ENCODE measurements at regions not wholly inside any gene's neighbourhood (a gene's known extent, or its start where the extent isn't known, plus 50 kb on each side); places are given as distances from the start of the nearest gene placed in this dataset.
A peak's percentile ranks its signal among the peaks of the same experiment; 100 is the strongest.

DNA sequence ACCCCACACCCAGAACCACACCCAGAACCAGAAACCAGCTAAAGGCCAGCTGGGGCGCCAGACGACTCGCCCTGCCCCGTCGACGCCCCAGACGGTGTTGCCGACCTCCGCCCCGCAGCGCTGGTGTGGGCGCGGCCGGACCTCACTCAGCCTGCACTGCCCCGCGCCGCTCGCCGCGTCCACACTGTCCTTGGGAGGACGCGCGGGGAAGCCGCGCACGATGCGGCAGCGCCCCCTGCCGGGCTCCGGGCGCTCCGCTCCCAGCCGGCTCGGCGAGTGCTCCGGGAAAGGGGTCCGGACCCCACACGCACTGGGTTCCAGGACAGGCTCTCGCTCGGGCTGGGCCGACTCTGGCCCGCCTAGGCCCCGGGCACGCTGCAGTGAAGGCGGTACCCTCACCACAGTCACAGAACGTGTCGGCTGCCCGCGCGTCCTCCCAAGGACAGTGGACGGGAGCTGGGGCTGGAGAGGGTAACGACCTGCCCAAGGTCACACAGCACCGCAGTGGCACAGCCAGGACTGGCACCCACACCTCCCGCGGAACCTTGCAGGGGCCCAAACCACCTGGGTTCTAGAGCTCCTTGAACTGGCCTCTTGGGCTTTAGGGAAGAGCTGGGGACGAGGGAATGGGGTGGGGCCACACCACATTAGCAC is 90.2 kb downstream of the DMRTA2 start (continued):
- TF ChIP-seq NR3C1 (CRISPR knock-in tag; IDR thresholded peaks at IDR 0.05), result no peak
- TF ChIP-seq TAF1 (IDR thresholded peaks at IDR 0.05; ENCODE audit: control insufficient read depth, extremely low read depth, insufficient read depth, low read length, severe bottlenecking), result peak; percentile 35
- TF ChIP-seq MYC (IDR thresholded peaks at IDR 0.05; ENCODE audit: low read depth, low read length), result peak; percentile 46; the same call in 1 of the 2 replicates
- TF ChIP-seq MYC (CRISPR knock-in tag; IDR thresholded peaks at IDR 0.05; ENCODE audit: borderline replicate concordance, low read depth), result no peak
- TF ChIP-seq MEF2D (tag; conservative IDR thresholded peaks at IDR 0.05; ENCODE audit: low read depth), result no peak
- peak; percentile 18; the same call in 1 of the 2 replicates for TF ChIP-seq SMAD4 (CRISPR knock-in tag; conservative IDR thresholded peaks at IDR 0.05)
- TF ChIP-seq, protein P1, sequence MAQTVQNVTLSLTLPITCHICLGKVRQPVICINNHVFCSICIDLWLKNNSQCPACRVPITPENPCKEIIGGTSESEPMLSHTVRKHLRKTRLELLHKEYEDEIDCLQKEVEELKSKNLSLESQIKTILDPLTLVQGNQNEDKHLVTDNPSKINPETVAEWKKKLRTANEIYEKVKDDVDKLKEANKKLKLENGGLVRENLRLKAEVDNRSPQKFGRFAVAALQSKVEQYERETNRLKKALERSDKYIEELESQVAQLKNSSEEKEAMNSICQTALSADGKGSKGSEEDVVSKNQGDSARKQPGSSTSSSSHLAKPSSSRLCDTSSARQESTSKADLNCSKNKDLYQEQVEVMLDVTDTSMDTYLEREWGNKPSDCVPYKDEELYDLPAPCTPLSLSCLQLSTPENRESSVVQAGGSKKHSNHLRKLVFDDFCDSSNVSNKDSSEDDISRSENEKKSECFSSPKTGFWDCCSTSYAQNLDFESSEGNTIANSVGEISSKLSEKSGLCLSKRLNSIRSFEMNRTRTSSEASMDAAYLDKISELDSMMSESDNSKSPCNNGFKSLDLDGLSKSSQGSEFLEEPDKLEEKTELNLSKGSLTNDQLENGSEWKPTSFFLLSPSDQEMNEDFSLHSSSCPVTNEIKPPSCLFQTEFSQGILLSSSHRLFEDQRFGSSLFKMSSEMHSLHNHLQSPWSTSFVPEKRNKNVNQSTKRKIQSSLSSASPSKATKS (CRISPR knock-in tag; IDR thresholded peaks at IDR 0.05), result no peak
- TF ChIP-seq MAZ (CRISPR knock-in tag; conservative IDR thresholded peaks at IDR 0.05 in 1 of 2, IDR thresholded peaks at IDR 0.05 in 1 of 2), result peak in 1 of 2 experiments; percentile 19; a peak in 1 of 4 replicates
- TF ChIP-seq, protein P2, sequence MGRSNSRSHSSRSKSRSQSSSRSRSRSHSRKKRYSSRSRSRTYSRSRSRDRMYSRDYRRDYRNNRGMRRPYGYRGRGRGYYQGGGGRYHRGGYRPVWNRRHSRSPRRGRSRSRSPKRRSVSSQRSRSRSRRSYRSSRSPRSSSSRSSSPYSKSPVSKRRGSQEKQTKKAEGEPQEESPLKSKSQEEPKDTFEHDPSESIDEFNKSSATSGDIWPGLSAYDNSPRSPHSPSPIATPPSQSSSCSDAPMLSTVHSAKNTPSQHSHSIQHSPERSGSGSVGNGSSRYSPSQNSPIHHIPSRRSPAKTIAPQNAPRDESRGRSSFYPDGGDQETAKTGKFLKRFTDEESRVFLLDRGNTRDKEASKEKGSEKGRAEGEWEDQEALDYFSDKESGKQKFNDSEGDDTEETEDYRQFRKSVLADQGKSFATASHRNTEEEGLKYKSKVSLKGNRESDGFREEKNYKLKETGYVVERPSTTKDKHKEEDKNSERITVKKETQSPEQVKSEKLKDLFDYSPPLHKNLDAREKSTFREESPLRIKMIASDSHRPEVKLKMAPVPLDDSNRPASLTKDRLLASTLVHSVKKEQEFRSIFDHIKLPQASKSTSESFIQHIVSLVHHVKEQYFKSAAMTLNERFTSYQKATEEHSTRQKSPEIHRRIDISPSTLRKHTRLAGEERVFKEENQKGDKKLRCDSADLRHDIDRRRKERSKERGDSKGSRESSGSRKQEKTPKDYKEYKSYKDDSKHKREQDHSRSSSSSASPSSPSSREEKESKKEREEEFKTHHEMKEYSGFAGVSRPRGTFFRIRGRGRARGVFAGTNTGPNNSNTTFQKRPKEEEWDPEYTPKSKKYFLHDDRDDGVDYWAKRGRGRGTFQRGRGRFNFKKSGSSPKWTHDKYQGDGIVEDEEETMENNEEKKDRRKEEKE (IDR thresholded peaks at IDR 0.05; ENCODE audit: borderline replicate concordance in 1 of 2, control insufficient read depth in 1 of 2, low read depth in 2 of 2, low read length in 1 of 2), result 0 out of 4 replicates have a peak, but pooled peaks of 1 of the 2 experiments have one; percentile 51
- TF ChIP-seq, protein P3, sequence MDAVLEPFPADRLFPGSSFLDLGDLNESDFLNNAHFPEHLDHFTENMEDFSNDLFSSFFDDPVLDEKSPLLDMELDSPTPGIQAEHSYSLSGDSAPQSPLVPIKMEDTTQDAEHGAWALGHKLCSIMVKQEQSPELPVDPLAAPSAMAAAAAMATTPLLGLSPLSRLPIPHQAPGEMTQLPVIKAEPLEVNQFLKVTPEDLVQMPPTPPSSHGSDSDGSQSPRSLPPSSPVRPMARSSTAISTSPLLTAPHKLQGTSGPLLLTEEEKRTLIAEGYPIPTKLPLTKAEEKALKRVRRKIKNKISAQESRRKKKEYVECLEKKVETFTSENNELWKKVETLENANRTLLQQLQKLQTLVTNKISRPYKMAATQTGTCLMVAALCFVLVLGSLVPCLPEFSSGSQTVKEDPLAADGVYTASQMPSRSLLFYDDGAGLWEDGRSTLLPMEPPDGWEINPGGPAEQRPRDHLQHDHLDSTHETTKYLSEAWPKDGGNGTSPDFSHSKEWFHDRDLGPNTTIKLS (IDR thresholded peaks at IDR 0.05; ENCODE audit: borderline replicate concordance, low read depth), result 0 out of 2 replicates have a peak, but pooled peaks have one; percentile 10
- 0 out of 2 replicates have a peak, but pooled peaks have one; percentile 15 for TF ChIP-seq TOE1 (IDR thresholded peaks at IDR 0.05; ENCODE audit: borderline replicate concordance)
- TF ChIP-seq TOE1 (CRISPR knock-in tag; IDR thresholded peaks at IDR 0.05; ENCODE audit: borderline replicate concordance, low read depth), result no peak
- peak; percentile 56 for TF ChIP-seq HCFC1 (IDR thresholded peaks at IDR 0.05; ENCODE audit: low read depth, low read length)
- TF ChIP-seq, protein P4, sequence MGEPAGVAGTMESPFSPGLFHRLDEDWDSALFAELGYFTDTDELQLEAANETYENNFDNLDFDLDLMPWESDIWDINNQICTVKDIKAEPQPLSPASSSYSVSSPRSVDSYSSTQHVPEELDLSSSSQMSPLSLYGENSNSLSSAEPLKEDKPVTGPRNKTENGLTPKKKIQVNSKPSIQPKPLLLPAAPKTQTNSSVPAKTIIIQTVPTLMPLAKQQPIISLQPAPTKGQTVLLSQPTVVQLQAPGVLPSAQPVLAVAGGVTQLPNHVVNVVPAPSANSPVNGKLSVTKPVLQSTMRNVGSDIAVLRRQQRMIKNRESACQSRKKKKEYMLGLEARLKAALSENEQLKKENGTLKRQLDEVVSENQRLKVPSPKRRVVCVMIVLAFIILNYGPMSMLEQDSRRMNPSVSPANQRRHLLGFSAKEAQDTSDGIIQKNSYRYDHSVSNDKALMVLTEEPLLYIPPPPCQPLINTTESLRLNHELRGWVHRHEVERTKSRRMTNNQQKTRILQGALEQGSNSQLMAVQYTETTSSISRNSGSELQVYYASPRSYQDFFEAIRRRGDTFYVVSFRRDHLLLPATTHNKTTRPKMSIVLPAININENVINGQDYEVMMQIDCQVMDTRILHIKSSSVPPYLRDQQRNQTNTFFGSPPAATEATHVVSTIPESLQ (CRISPR knock-in tag; IDR thresholded peaks at IDR 0.05), result 0 out of 2 replicates have a peak, but pooled peaks have one; percentile 74
- TF ChIP-seq ZFX (CRISPR knock-in tag; IDR thresholded peaks at IDR 0.05), result peak; percentile 61
- peak; percentile 38; the same call in 1 of the 2 replicates for TF ChIP-seq POLR2A (conservative IDR thresholded peaks at IDR 0.05)
- peak; percentile 68 for TF ChIP-seq SMC3 (conservative IDR thresholded peaks at IDR 0.05; ENCODE audit: insufficient read depth, low read depth, low read length)
- TF ChIP-seq ZBTB7A (IDR thresholded peaks at IDR 0.05; ENCODE audit: borderline replicate concordance, control insufficient read depth, low read depth, low read length), result peak; percentile 85
